ENCODE measurements at regions not wholly inside any gene's neighbourhood (a gene's known extent, or its start where the extent isn't known, plus 50 kb on each side); places are given as distances from the start of the nearest gene placed in this dataset.

- no peak for DNase-seq
Observed at GRCh38 chr4:152269448-152270191, 266.3 kb downstream of the FBXW7 start.

GRCh38 chr4:152267811-152268210, 268.1 kb downstream of the FBXW7 start:
- no peak for DNase-seq

- no peak for DNase-seq
Observed at GRCh38 chr4:152266831-152267480, 268.9 kb downstream of the FBXW7 start.

DNA sequence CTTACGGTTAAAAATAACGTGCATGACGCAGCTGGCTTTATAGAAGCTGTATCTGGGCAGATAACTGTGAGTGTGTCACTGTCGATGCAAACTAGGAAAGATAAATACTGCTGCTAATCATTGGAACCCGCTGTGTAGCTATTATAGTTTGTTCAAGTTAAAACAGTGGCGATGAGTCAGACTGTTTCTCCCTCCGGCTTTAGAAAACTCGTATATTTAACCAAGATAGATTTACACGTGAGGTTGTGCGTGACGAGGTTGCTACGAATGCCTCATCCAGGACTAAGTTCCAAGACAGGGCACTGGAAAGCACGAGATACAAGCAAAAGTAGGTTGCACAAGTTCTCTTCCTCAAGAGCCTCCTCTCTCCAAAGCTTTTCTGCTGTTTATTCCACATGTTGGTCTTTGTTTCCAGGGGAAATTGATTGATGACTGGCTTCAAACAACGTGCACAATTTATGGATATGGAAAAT, 270.7 kb downstream of the FBXW7 start:
- no peak for DNase-seq

- DNase-seq = no peak
Observed at GRCh38 chr4:152264106-152264505, 271.8 kb downstream of the FBXW7 start.

DNA sequence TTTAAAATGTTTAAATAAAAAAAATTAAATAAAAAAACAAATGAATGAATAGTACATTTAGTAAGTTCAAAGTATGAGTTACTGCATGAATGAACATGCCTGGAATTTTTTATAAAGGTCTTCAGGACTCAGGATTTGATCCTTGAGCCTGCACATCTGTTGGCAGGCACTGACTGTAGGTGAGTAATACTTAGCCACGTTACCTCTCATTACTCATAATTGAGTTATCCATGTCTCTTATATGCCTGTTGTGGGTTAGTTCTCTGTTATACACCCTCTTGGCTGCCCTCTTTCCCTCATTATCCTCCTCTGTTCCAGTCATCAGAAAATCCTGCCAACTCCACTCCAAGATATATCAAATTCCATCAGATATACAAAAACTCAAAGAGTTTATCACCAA, 276.0 kb downstream of the FBXW7 start:
- no peak for DNase-seq

GRCh38 chr4:152258804-152259708, 276.8 kb downstream of the FBXW7 start:
- DNase-seq = no peak

GRCh38 chr4:152258391-152258790, 277.5 kb downstream of the FBXW7 start:
- DNase-seq = no peak

DNA sequence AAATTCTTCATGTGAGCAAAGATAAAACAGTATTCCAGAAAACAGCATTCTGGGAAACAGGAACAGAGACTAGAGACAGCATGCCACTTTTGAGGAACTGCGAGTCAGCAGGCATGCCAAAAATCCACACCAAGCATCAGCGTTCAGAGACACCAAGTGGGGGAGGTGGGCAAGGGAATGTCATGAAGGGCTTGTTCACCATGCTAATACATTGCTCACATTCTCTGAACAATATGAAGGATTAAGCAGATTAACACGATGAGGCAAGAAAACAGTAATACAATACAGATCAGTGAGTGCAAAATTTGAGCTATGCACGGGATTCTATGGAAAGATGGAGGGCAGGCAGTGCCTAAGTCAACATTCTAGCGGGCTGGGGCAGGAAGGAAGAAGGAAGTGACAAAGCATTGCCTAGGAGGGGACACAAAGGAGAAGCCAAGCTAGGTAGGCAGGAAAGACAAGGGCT, 278.3 kb downstream of the FBXW7 start:
- no peak for DNase-seq

DNA sequence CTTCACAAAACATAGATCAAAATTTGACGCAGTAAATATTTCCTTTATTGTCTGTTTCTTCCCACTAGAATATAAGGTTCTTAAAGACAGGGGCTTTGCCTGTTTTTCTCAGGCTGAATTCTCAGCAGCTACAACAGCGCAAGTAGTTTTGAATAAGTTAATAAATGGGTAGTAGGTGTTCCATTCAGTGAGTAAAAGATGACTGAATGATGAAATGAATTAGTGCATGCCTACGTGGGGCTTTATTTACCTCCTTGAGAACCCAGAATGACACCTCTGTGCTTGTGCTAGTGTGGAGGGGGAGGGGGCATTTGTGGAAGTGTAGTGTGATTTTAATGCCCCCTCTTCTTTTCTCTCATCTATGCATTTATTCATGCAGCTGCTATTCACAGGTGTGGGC, 278.9 kb downstream of the FBXW7 start:
- no peak for DNase-seq

- DNase-seq = no peak
Observed at GRCh38 chr4:152255437-152255836, 280.5 kb downstream of the FBXW7 start.

DNA sequence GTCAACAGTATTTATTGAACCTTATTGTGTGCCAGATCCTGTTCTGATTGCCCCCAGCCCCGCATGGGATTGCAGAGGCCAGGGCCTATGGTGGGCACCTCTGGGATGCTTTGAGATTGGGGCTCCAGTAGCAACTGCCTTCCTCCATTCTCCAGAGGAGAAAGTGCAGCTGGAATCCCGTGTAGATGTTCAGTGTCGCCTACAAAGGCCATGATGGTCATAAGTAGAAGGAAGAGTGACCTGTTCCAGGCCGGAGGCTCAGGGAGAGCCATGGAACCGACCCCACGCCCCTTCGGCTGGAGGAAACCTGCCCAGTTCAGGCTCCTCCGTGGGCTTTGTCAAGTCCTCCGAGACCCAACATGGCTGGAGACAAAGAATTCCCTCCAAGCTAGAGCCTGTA, 287.5 kb downstream of the FBXW7 start:
- DNase-seq = no peak

GRCh38 chr4:152247271-152247975, 288.5 kb downstream of the FBXW7 start:
- no peak for DNase-seq

DNA sequence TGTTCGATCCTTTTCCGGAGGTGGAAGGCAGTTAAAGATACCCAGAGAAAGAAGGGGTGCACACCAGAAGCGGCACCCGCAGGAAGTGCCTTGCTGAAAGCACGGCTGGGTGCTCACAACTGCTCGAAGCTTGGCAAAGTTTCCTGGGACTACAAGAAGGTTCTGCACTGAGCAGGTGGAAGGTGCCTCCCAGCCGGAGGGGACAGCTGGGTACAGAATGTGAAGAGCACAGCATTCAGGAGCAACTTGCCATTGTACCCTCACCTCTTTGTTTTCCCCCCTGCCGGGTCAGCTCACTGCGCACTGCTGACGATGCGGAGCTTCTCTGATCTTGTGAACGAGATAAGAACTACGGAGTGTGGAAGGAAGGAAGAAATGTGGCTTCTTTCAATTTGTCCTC, 289.2 kb downstream of the FBXW7 start:
- no peak for DNase-seq

DNA sequence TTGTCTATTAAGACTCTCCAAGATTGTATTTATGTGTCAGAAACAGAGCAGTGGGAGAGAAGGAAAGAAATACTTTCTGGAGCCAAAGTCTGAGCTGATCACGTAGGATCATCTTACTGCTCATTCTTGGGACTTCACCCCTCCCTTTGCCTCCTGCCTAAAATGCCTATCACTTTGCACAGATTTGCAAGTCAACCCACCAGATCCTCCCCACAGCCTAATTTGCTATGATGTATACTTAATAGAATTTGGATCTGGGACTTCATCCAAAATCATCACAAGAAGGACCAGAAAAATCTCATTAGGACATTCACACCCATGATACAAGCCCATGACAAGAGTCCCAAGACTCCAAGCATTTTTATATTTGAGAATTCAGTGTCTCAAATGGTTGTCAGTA, 290.2 kb downstream of the FBXW7 start:
- DNase-seq = no peak

DNA sequence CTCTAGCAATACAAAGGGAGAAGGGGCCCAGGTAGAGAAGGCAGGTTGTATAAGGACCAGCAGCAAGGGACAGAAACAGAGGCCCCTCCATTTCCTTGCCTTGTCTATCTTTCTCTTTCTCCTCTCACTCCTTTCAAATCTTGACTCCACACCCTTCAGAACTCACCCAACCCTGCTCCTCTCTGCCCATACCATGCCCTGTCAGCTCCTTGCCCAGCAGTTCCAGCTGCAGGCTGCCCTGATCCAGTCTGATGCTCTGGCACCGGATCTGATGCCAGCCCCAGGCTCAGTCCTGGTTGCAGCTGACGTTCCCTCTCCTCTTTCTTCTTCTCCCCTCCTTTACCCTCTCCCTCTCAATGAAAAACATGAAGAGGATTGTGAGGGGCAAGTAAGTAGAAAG, 291.2 kb downstream of the FBXW7 start:
- DNase-seq = no peak

DNA sequence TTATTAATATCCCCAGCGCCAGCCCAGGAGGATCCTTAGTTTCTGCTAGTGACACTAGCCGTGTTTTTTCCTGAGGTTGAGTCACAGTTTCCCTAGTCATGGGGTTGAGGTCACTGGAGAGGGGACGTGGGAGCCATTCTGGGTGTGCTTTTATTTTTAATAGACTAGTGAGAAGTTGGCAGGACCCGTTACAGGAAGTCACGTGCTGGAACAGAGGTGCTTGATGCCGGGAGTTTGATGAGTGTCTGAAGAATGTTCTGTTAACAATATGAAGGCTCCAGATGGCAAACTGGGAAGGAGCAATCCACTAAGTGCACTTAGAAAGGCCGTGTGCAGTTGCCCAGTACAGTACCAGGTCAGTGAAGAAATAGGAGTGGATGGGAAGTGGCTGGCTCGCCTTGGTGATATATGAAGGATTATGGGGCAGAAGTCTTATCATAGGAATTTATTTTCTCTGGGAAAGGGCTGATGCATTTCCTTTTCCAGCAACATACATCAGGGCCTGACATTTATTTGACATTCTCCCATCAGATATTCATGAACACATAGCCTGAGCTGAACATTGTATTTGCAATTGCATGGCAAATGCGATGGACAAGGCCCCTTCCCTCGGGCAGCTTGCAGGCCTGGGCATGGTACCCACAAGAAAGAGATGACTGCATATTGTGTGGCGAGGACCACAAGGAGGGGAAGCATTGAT, 291.8 kb downstream of the FBXW7 start:
- DNase-seq = no peak

- DNase-seq = no peak
Observed at GRCh38 chr4:152243206-152243605, 292.7 kb downstream of the FBXW7 start.

DNA sequence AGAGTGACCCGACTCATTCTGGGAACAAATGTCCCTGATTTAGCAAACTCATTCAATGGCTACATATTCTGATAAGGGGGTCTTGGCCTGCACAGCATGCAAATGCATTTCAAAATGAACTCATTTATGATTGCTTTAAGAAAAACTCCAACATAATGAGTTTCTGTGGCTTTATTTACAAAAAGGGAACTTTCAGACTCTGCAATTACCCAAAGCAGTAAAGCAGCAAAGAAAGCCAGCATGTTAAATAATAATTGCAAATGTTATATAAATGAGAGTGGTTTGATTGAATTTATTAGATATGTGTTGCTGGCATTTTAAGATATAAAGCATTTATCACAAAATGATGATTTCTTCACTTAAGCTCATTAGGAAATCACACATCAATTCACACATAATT, 295.7 kb downstream of the FBXW7 start:
- DNase-seq = no peak

- DNase-seq = no peak
Observed at GRCh38 chr4:152239216-152239615, 296.7 kb downstream of the FBXW7 start.

DNA sequence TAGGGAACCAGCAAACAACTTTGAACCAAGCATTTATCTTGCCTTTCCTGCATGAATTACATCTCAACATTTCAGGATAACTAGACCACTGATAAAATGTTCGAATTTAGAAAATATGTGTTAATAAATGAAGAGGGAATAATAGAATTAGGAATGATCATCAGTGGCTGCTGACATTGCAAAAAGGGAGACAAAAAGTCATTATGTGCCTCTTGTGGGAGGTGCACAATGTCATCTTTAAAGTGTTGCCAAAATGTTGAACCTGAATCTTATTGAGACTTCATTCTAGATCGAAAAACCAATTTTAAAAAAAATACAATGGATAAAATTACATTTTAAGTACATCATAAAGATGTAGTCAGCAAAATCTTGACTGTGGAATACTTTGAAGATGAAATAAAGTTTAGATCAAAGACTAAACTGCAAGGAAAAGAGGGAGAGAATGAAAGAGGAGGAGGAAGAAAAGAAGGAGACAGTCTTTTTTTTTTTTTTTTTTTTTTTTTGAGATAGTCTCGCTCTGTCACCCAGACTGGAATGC, 299.3 kb downstream of the FBXW7 start:
- no peak for DNase-seq

GRCh38 chr4:152235718-152236117, 300.2 kb downstream of the FBXW7 start:
- no peak for DNase-seq
